WI38 (cell line): ENCODE measurements at regions not wholly inside any gene's neighbourhood (a gene's known extent, or its start where the extent isn't known, plus 50 kb on each side); places are given as distances from the start of the nearest gene placed in this dataset.
"Not testable (repeated sequence)": the region's sequence is repeated elsewhere in the genome, so short reads cannot be mapped to it uniquely, and the experiment has no call there.

Experiments used
- H3K4me3 ChIP-seq: 2 replicates; pipeline ENCODE4 v1.5.1; 2011; ENCODE audit warnings: low read depth, mild to moderate bottlenecking, control low read depth, low read length
- CTCF ChIP-seq: IDR thresholded peaks from 2 replicates; pipeline ENCODE4 v1.5.1; 2012; ENCODE audit warnings: low read depth, mild to moderate bottlenecking, control low read depth, low read length

GRCh38 chr14:80275208-80275850, 64.0 kb upstream of the DIO2 start:
- no peak overlapping the region for H3K4me3 ChIP-seq
- TF ChIP-seq CTCF = no peak

- H3K4me3 ChIP-seq = not testable (repeated sequence)
Measured at GRCh38 chr14:80274310-80274709, 63.0 kb upstream of the DIO2 start.

GRCh38 chr14:80271389-80271788, 60.1 kb upstream of the DIO2 start:
- H3K4me3 ChIP-seq = no peak overlapping the region
- no peak for TF ChIP-seq CTCF

GRCh38 chr14:80269353-80269925, 58.1 kb upstream of the DIO2 start:
- TF ChIP-seq CTCF = no peak
- peak overlapping the region; percentile 21 for H3K4me3 ChIP-seq

GRCh38 chr14:80266930-80267329, 55.6 kb upstream of the DIO2 start:
- no peak overlapping the region for H3K4me3 ChIP-seq
- no peak for TF ChIP-seq CTCF

- no peak overlapping the region for H3K4me3 ChIP-seq
- no peak for TF ChIP-seq CTCF
Measured at GRCh38 chr14:80264702-80265101, 53.4 kb upstream of the DIO2 start.
